GM12875 (cell line): ENCODE measurements at regions not wholly inside any gene's neighbourhood (a gene's known extent, or its start where the extent isn't known, plus 50 kb on each side); places are given as distances from the start of the nearest gene placed in this dataset.

Experiments used
- H3K4me3 ChIP-seq: one replicate; pipeline ENCODE4 v1.5.1; 2011; ENCODE audit warnings: low read depth, low read length, control low read depth
- CTCF ChIP-seq: IDR thresholded peaks from 2 replicates; pipeline ENCODE4 v1.5.1; 2011; ENCODE audit warnings: low read depth, mild to moderate bottlenecking, control low read depth, inconsistent platforms, low read length, moderate library complexity, borderline replicate concordance; ENCODE audit not compliant: insufficient read depth

- TF ChIP-seq CTCF, result no peak
- H3K4me3 ChIP-seq, result no peak overlapping the region
Observed at GRCh38 chr18:70684821-70685220, 396.0 kb downstream of the SOCS6 start.

GRCh38 chr18:70683263-70683662 is 394.4 kb downstream of the SOCS6 start:
- TF ChIP-seq CTCF, result no peak
- no peak overlapping the region for H3K4me3 ChIP-seq

- H3K4me3 ChIP-seq, result no peak overlapping the region
- no peak for TF ChIP-seq CTCF
Observed at GRCh38 chr18:70674896-70675295, 386.1 kb downstream of the SOCS6 start.

- no peak for TF ChIP-seq CTCF
- no peak overlapping the region for H3K4me3 ChIP-seq
Observed at GRCh38 chr18:70673831-70674230, 385.0 kb downstream of the SOCS6 start.

GRCh38 chr18:70672581-70672980 is 383.7 kb downstream of the SOCS6 start:
- TF ChIP-seq CTCF, result no peak
- no peak overlapping the region for H3K4me3 ChIP-seq

- no peak overlapping the region for H3K4me3 ChIP-seq
- no peak for TF ChIP-seq CTCF
Observed at GRCh38 chr18:70671889-70672565, 383.2 kb downstream of the SOCS6 start.

GRCh38 chr18:70666936-70667335 is 378.1 kb downstream of the SOCS6 start:
- no peak for TF ChIP-seq CTCF
- H3K4me3 ChIP-seq, result no peak overlapping the region
